HG03159 (cell line): ENCODE measurements at regions not wholly inside any gene's neighbourhood (a gene's known extent, or its start where the extent isn't known, plus 50 kb on each side); places are given as distances from the start of the nearest gene placed in this dataset.
"Not testable (repeated sequence)": the region's sequence is repeated elsewhere in the genome, so short reads cannot be mapped to it uniquely, and the experiment has no call there.

Experiments used
- ATAC-seq: cut with Tn5 transposase; IDR thresholded peaks from one replicate; pipeline ENCODE4 v1.9.1; 2021; ENCODE audit warnings: mild to moderate bottlenecking, moderate library complexity; ENCODE audit not compliant: unreplicated experiment

- ATAC-seq: no peak
These were observed 125.4 kb upstream of the CDK13 start for GRCh38 chr7:39824456-39825200.

GRCh38 chr7:39825401-39825980, 124.6 kb upstream of the CDK13 start:
- no peak for ATAC-seq

- no peak for ATAC-seq
These were observed 123.9 kb upstream of the CDK13 start for GRCh38 chr7:39826166-39826565.

- ATAC-seq: no peak
These were observed 122.5 kb upstream of the CDK13 start for GRCh38 chr7:39827571-39827970.

- no peak for ATAC-seq
These were observed 121.0 kb upstream of the CDK13 start for GRCh38 chr7:39829028-39829427.

- no peak for ATAC-seq
These were observed 117.5 kb upstream of the CDK13 start for GRCh38 chr7:39832519-39833085.

- not testable (repeated sequence) for ATAC-seq
These were observed 116.8 kb upstream of the CDK13 start for GRCh38 chr7:39833180-39833799.

GRCh38 chr7:39833865-39834634, 116.0 kb upstream of the CDK13 start:
- ATAC-seq: not testable (repeated sequence)

GRCh38 chr7:39838326-39838725, 111.7 kb upstream of the CDK13 start:
- no peak for ATAC-seq

- no peak for ATAC-seq
These were observed 105.0 kb upstream of the CDK13 start for GRCh38 chr7:39845006-39845405.

- no peak for ATAC-seq
These were observed 102.8 kb upstream of the CDK13 start for GRCh38 chr7:39847227-39847626.

- ATAC-seq: no peak
These were observed 98.5 kb upstream of the CDK13 start for GRCh38 chr7:39851466-39852045.

GRCh38 chr7:39854616-39855324, 95.3 kb upstream of the CDK13 start:
- ATAC-seq: peak; percentile 99

GRCh38 chr7:39855325-39855674, 94.8 kb upstream of the CDK13 start:
- ATAC-seq: peak; percentile 18

GRCh38 chr7:39863675-39864322, 86.3 kb upstream of the CDK13 start:
- ATAC-seq: not testable (repeated sequence)

GRCh38 chr7:39869888-39870522, 80.1 kb upstream of the CDK13 start:
- not testable (repeated sequence) for ATAC-seq

- ATAC-seq: not testable (repeated sequence)
These were observed 78.4 kb upstream of the CDK13 start for GRCh38 chr7:39871610-39872009.

- ATAC-seq: no peak
These were observed 69.5 kb upstream of the CDK13 start for GRCh38 chr7:39880556-39880955.

GRCh38 chr7:39882148-39882784, 67.8 kb upstream of the CDK13 start:
- ATAC-seq: no peak
